CD4-positive, alpha-beta T cell treated with Interleukin-2 at 100 ng/mL for 4 hours (primary cell): ENCODE measurements at regions not wholly inside any gene's neighbourhood (a gene's known extent, or its start where the extent isn't known, plus 50 kb on each side); places are given as distances from the start of the nearest gene placed in this dataset.
"Not testable (repeated sequence)": the region's sequence is repeated elsewhere in the genome, so short reads cannot be mapped to it uniquely, and the experiment has no call there.

Source experiments
- DNase-seq: peaks from one replicate; pipeline ENCODE4 v3.0.0-alpha.2; 2020; ENCODE audit warnings: low spot score

DNA sequence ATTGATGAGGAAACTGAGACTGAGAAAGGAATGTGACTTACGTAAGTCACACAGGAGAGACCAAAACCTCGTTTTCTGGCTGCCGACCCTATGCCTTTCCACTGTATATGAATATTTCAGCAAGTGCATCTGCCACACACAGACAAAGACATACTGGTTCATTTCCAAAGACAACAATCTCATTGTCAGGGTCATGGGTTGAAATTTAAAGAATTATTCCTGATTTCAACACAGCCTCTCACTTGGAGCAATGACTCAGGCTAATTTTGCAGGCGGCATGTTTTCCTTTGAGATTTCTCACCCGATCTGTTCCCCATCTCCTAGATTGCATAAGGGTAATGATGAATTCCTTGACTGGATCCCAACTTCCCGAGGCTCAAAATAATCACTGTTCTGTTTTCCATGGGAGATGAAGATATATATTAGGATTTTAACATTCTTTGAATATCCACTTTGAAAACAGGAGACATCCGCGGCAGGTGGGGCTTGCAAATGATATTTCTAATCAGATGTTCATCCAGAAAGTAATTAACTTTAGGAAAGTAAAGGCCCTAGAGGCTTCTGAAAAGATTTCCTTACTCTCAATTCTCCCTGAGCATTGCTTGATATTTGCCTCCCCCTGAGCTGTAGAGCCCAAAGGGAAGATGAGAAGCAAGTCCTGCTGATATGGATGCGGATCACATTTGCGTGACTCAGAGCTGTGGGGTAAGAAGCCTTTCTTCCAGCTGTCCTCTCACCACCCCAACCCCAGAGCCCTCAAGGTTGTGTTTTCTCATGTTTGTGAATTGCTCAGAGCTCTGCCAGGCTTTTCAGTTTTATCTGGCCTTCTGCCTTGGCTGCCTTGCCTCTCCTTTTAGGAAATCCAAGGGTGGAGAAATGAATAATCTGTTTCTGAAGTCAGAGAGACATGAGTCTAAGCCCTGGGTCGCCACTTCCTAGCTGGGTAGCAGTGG is 361.1 kb upstream of the BOD1L1 start:
- DNase-seq = no peak

DNA sequence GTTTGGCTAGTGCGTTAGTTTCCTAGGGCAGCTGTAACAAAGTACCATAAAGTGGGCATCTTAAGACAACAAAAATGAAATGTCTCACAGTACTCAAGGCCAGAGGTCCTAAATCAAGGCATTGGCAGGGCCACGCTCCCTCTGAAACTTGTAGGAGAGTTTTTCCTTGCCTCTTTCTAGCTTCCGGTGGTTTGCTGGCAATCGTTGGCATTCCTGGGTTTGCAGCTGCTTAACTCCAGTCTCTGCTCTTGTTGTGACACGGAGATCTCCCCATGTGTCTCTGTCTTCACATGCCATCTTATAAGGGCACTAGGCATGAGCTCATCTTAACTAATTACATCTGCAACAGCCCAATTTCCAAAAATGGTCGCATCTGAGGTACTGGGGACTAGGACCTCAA is 362.0 kb upstream of the BOD1L1 start:
- no peak for DNase-seq

DNA sequence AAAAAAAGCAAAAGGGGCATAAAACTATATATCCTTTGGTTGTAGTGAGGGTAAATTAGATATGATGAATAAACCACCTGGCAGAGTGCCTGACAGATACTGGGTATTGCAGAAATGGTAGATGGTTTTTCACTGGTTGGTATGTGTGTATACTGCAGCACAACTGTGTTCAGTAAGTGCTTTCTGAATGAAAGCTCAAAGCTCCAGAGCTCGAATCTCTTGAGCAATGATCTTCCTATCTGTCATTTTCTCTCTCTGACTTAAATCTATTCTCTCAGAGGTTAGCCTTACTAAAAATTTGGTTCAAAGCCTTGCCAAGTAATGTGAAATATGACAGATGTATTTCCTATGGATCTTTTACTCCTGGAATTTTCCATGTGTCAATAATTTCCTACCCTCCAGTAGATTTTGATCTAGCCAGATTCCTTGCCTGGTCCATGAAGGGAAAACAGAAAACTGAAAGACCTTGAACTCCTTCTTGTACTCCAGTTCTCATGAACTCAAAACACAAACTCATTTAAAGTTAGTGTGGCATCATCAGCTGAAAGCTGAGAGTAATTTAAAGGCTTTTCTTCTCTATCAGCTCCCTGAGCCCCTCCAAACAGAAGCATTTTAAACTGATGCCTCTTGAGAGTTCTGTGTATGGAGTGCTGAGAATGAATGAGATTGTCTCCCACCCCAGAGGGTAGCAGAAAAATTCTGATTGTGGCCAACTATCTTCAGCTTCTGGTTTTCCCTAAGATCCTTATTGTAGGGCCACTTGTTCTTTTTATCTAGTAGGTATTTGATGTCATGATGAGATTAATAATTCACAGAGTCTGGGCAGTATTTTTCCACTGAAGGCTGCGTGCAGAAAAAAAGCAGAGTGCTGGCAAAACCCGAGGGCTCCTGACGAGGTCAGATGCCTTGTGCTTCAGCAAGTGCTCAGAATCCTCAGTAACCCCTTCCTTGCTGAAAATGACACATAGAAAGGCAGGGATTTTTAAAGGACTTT is 363.4 kb upstream of the BOD1L1 start:
- no peak for DNase-seq

DNA sequence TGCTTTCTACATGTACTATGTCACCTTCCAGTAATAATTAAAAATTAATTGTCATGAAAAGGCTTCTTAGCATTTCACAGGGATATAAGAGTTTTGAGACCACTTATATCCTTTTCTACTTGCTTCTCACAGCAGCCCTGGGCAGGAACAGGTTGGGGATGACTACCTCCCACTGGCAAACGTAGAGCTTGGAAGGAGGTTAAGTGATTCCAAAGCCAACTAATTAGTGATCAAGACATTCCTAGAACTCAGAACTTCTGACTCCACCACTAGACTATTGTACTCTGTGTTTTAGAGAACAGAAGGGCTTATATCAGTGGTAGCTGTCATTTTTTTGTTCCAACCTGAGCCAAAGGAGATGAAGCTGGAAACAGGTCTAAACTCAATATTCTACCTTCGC is 364.5 kb upstream of the BOD1L1 start:
- DNase-seq = no peak

DNA sequence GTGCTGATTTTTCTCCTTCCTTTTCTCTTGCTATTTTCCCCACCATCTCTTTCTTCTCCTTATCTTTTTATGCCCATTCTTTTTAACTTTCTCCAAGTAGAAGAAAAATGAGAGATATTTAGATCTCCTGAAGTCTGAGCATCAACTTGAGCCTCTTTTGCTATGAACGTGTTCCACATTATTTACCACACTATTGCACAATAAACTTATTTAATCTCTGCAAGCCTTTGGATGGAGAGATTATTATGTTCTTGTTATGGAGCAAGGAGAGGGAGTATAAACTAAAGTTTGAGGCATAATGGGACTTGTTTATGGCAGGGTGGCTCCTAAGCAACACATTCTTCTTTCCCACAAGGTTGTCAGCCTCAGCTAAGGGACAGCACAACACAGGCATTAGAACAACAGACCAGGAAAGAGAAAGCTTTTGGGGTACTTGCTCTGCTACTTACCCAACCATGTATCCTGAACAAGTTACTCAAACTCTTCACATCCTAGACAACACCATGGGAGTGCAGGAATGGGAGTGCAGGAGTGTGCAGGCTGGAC is 365.5 kb upstream of the BOD1L1 start:
- DNase-seq = no peak

DNA sequence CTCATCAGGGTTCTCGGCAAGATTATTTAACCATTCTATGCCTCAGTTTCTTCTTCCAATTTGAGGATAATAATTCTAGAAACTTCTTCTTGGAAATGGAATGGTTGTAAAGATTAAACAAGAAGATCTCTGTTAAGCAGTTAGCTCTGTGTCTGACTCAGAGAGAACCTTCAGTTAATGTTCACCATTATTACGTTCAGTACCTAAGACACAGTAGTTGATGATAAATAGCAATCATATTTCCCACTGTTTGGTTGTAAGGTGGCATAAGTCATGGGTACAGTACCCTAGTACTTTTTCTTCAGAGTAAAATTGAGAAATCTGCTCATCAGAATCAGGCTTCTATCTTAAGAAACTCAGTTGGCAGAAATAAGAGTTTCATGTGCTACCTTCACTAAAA is 366.5 kb upstream of the BOD1L1 start:
- DNase-seq = no peak

DNA sequence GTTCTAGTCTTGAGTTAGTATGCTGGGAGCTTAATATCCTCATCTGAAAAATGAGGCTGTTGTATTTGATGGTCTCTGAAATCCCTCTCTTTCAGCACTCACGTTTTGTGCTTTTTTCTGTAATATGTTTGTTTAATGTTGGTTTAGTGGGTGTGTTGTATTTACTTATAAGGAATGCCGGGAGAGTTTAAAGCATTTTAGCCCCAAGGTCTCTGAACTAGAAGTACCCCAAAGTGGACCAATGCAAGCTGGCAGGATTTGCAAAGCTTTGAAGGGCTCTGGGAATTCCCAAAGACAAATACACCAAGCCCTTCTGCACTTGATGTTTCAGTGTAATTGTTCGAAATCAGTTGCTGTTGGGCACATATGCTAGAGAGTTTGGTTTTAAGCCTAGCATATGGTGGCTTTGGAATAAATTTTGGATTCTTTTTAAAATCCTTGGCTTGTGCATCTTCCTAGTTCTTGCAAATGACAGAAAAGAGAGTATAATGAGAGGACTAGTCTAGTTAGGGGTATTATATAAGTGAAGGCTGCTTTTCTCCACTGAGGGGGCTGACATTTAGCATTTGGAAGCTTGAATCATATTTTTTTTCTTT is 371.4 kb upstream of the BOD1L1 start:
- no peak for DNase-seq

DNA sequence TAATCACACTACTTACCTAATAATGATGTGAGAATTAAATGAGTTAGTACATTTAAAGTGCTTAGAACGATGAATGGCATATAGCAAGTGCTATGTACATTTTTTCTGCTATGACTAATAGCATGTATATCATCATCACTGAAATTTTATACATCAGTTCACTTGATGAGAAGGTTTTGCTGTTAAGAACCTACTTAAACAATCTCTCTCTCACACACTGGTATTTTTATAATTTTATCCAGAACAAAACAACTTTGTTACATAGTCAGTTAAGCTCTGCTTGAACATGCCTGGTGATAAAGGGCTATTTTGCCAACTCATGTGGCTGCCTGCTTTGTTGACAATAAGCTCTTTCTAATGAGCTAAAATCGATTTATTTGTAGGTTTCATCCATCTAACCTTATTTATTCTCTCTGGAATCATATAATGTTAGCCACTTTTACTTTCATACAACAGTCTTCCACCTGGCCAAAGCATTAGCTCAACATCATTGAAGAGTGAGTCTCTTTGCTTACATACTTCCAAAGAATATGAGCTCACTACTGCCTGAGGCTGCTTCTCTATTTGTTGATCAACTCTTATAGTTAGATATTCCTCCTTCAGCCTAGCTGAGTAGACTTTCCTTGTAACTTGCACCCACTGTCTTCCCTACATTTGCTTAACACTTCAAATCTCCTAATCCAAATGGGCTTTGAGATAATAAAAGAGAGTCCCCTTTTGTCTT is 372.7 kb upstream of the BOD1L1 start:
- DNase-seq = no peak

DNA sequence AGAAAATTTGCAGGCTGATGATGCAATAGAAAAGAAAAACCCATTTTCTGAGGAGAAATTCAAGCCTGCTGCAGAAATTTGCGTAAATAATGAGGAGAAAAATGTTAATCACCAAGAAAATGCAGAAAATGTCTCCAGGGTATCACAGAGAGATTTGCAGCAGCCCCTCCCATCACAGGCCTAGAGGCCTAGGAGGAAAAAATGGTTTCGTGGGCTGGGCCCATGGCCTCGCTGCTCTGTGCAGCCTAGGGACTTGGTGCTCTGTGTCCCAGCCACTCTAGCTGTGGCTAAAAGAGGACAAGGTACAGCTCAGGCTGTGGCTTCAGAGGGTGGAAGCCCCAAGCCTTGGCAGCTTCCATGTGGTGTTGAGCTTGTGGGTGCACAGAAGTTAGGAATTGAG is 374.8 kb upstream of the BOD1L1 start:
- DNase-seq = not testable (repeated sequence)

DNA sequence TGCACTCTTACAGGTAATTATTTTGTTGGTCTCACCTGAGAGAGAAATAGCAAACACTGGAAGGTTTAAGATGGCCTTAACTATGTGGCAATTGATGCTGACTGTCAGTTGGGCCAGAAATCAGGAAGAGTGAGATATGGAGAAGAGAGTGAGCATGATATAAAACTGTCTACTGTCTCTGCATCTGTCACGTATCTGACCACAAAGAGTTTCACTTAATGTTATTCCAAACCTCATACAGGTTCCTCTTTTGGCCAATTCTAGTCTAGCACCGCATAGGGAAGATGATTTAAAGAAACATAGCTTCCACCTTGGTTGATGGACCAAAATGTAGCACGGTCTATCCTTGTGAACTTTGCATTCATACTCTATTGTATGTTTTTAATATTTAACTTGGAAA is 381.0 kb upstream of the BOD1L1 start:
- DNase-seq = no peak

DNA sequence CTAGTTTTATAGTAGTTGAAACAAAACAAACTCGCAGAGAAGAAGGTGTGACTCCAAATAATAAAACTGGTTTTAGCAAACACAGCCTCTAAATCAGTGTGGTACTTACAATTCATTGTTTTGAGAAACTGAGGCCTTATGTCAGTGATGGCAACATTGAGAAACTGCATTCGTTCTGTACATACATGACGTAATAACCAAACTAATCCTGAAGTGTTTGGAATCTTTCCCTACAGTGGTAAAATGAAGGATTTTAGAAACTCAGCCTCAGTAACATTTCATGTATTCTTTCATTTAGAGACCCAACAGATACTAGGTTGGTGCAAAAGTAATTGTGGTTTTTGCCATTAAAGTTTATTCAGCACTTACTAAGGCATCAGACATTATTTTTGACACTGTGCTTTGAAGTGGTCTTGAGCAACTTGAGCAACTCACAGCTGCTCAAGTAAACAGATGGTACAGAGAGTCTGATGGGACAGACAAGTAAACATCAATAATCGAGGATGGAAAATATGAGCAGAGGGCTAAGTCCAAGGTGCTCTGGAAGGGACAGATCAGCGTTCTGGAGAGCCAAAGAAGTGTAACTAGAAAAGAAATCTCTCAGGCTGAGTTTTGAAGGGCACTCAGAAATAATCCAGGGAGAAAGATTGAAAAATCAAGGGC is 390.8 kb upstream of the BOD1L1 start:
- no peak for DNase-seq

DNA sequence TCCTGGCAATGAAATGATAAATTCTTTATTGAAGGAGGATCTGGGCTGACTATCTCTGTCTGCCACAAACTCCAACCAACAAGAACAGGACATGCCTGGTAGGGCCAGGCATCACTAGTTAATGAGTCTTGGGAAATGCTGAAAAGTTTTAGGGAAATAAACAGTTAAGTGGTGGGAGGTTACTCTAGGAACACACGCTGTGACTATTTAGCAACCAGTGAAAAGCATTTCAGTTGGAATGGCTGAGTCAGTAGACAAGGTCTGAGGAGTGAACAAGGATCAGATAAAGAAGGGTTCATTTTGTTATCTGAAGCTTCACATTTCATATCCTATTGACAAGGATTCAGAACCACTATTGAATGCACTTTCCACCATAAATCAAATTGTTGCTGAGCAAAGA is 394.9 kb upstream of the BOD1L1 start:
- no peak for DNase-seq

DNA sequence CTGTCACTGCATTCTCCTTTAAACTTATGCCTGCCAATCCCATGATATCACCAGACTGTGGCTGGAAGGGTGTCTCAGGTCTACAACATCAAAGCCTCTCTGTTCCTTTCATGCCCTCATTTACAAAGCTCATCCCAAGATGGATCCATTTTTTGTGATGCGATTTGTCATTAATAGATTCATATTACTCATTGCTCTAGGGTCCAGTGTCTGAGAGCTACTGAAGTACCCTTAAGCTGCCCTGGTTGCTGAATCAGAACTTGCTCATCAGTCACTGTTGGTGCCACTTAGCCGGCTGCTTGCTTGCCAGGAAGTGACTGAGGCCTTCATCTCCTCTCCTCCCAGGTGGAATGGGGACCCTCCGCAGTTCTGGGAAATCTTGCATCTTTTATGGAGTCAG is 395.5 kb upstream of the BOD1L1 start:
- no peak for DNase-seq

DNA sequence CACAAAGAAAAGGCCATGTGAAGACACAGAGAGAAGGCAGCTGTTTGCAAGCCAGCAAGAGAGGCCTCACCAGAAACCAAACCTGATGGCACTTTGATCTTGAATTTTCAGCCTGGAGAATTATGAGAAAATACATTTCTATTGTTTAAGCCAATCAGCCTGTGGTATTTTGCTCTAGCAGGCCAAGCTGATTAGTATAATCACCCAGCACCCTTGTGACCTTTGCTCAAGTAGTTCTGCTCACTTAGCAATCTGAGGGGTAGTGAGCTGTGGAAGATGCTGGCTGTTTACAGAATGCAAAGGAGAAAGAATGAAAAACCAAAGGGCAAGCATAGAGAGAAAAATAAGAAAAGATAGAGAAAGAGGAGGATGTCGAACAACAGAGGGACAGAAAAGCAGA is 396.4 kb upstream of the BOD1L1 start:
- DNase-seq = no peak

DNA sequence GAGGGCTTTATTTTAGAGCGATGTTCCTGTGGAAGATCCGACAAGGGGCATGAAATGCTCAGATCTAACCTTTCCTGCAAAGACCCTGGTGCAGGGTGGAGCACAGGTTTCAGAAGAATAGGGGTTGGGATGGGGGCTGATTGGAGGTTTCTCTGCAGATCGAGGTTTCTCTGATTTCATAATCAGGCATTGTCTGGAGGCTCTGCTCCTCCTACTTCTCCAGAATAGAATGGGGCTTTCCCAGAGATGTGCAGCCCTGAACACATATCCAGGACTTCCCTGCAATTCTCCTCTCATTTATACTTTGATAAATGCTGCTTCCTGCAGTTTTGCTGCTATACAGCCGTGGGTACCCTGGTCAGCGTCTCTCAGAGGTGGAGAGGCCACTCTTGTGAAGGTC is 397.6 kb upstream of the BOD1L1 start:
- no peak for DNase-seq

DNA sequence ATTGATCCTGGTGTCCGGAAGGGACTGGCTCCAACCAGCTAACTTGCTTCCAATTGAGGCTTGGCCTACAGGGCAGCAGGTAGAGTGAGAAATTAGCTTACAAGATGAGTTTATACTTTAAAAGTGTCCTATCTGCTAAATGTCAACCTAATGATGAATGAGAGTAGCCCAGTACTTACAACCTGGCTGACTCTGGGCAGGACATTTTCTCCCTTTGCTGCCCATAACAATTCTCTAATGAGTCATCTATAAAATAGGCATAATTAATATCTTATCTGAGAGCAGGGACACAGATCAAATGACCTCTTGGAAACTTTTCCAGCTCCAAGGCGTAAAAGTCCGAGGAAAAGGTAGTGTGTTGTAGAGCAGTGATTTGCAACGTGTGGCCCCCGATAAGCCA is 398.4 kb upstream of the BOD1L1 start:
- DNase-seq = no peak

DNA sequence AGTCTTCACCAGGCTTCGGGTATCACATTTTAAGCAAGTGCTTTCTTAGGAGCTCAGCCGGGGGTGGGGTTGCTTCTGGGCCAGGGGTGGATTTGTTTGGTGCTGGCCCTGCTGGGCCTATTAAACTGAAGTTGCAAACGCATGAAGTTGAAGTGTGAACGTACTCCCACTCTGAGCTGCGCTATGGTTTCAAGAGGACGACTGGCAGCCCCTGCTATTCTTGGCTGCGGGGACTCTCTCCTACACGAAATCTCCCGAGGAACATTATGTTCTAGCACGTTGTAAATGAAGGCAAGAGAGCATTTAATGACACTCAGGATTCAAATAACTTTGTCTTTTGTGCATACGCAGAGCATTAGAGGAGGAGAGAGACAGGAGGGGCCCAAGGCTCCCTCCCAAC is 401.3 kb upstream of the BOD1L1 start:
- no peak for DNase-seq

DNA sequence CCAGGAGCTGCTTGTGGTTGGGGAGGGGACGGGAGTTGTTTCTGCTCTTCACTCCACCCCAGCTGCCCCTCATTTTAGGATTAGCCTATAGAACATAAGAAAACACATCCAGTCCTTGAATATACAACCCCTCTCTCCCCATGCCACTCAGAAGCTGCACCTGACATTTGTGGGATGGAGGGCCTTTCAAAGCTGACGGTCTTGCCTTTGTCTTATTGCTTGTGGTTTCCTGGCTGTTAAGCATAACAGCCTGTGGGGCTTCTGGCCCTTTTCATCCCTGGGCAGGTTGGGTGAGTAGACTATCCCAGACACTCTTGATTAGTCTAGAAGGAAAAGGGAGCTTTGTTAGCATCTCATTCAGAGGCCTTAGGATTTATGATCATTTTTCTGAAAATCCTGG is 407.6 kb upstream of the BOD1L1 start:
- no peak for DNase-seq

DNA sequence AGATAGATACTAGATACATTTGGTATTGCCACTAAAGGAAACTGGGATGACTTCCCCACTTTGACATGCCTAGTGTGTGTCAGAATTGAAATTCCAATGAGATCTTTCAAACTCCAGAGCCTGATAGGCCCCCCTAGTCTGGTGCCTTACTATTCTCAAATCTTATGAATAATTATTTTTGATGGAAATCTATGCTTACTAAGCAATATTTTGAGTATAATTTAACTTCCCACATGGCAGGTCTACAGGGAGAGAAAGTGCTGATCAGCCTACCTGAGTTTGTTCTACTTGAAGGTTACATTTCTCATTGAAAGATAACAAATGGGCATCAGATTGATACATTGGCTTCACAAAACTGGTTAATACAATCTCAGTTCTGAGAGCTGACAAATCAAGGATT is 415.7 kb upstream of the BOD1L1 start:
- no peak for DNase-seq

DNA sequence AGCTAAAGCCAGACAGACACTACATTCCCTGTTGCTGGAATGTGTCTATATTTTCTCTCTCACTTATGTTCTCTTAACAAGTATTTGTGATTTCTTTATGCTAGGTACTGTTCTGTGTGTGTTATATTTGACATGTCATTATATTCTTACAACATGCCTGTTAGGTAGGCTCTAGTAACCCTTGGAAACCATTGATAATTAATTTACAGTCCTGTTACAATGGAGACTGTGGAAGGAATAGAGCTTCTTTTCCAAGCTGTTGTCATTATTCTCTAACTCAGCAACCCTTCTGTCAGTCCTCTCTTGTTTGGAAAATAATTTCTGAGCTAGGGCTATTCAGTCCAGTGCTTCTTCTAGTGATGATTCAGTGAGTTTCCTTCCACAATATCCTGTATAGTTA is 419.1 kb upstream of the BOD1L1 start:
- no peak for DNase-seq

DNA sequence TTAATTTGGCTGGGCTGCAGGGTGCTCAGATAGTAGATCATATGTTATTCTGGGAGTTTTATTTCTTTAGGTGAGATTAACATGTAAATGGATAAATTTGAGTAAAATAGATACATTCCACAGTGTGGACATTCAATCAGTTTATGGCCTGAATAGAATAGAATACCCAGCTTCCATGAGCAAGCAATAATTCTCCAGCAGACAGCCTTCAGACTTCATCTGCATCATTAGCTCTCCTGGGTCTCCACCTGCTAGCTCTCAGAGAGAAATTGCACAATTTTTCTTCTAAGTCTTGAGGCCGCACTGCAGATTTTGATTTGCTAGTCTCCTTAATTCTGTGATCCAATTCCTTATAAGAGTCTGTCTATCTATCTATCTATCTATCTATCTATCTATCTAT is 420.3 kb upstream of the BOD1L1 start:
- DNase-seq = no peak
